H1 (cell line): ENCODE measurements at regions not wholly inside any gene's neighbourhood (a gene's known extent, or its start where the extent isn't known, plus 50 kb on each side); places are given as distances from the start of the nearest gene placed in this dataset.

Experiments
- CTCF ChIA-PET: fragments of 300-600 bp; sonication (Branson Sonifier 250); formaldehyde crosslinking; loops from one replicate; lab custom pipeline; 2021; ENCODE audit not compliant: partially characterized antibody; lab: Charles Lee
- POLR2A ChIA-PET: fragments of 300-600 bp; sonication (Branson Sonifier 250); formaldehyde crosslinking; loops from one replicate; lab custom pipeline; 2021; ENCODE audit warnings: inconsistent platforms; ENCODE audit not compliant: partially characterized antibody; lab: Charles Lee
- DNase-seq, 2 experiments: peaks; one replicate each; pipeline versions ENCODE4 v3.0.0 to v3.0.0-alpha.2; 2010 to 2022; ENCODE audit warnings: low spot score in 2 of 2, low read depth in 1 of 2, mixed read lengths in 1 of 2
- FAIRE-seq: peaks from 2 replicates; lab custom pipeline; 2011; peaks lifted over from hg19 to GRCh38; lab: Jason Lieb, UNC
- H2AFZ ChIP-seq: 2 replicates; pipeline ENCODE4 v1.8.1; 2012; ENCODE audit warnings: low read length, inconsistent platforms
- H2AK5ac ChIP-seq: 2 replicates; pipeline ENCODE4 v1.6.1; 2013; ENCODE audit warnings: low read depth, low read length
- H2BK120ac ChIP-seq: replicated peaks from 2 replicates; pipeline ENCODE3; 2013; ENCODE audit warnings: low read depth, low read length, inconsistent platforms
- H2BK12ac ChIP-seq: 2 replicates; pipeline ENCODE4 v1.6.1; 2013; ENCODE audit warnings: low read depth, low read length
- H2BK15ac ChIP-seq: 2 replicates; pipeline ENCODE4 v1.6.1; 2013; ENCODE audit warnings: low read length
- H2BK20ac ChIP-seq: 2 replicates; pipeline ENCODE4 v1.6.1; 2013; ENCODE audit warnings: low read length
- H2BK5ac ChIP-seq: 2 replicates; pipeline ENCODE4 v1.6.1; 2013; ENCODE audit warnings: low read depth, low read length
- H3K14ac ChIP-seq: 2 replicates; pipeline ENCODE4 v1.6.1; 2013; ENCODE audit warnings: inconsistent platforms; ENCODE audit not compliant: insufficient read length
- H3K18ac ChIP-seq: 2 replicates; pipeline ENCODE4 v1.6.1; 2013; ENCODE audit warnings: low read length; ENCODE audit errors: extremely low read depth
- H3K23ac ChIP-seq: 2 replicates; pipeline ENCODE4 v1.6.1; 2013; ENCODE audit warnings: inconsistent platforms; ENCODE audit not compliant: insufficient read length
- H3K23me2 ChIP-seq: 2 replicates; pipeline ENCODE4 v1.6.1; 2013; ENCODE audit warnings: low read depth, low read length
- H3K27ac ChIP-seq: 2 replicates; pipeline ENCODE4 v1.6.1; 2011; ENCODE audit warnings: low read depth, low read length, inconsistent platforms
- H3K27me3 ChIP-seq, 4 experiments: replicated peaks in 1 of 4; 1 replicate in 1 of 4; 2 replicates in 3 of 4; pipeline versions ENCODE4 v1.6.1 to v1.8.1; 2011 to 2013; ENCODE audit warnings: low read length in 3 of 4, mild to moderate bottlenecking in 3 of 4, inconsistent platforms in 2 of 4, mixed read lengths in 2 of 4, moderate library complexity in 1 of 4; ENCODE audit not compliant: control insufficient read depth in 3 of 4, insufficient read depth in 3 of 4; ENCODE audit errors: extremely low read depth in 1 of 4
- H3K36me3 ChIP-seq, 4 experiments: 2 replicates each; pipeline versions ENCODE4 v1.6.1 to v1.8.1; 2011 to 2013; ENCODE audit warnings: mild to moderate bottlenecking in 4 of 4, low read length in 3 of 4, moderate library complexity in 2 of 4, control low read depth in 1 of 4, inconsistent platforms in 1 of 4; ENCODE audit not compliant: insufficient read depth in 4 of 4, control insufficient read depth in 2 of 4
- H3K4ac ChIP-seq: replicated peaks from 2 replicates; pipeline ENCODE3; 2013; ENCODE audit warnings: low read length, low read depth, mixed read lengths, inconsistent platforms; ENCODE audit not compliant: insufficient read length
- H3K4me1 ChIP-seq, 4 experiments: replicated peaks in 1 of 4; 1 replicate in 1 of 4; 2 replicates in 3 of 4; pipeline versions ENCODE4 v1.6.1 to v1.8.1; 2011 to 2013; ENCODE audit warnings: low read length in 3 of 4, inconsistent platforms in 2 of 4, mixed read lengths in 1 of 4; ENCODE audit not compliant: insufficient read depth in 4 of 4, control insufficient read depth in 3 of 4
- H3K4me2 ChIP-seq, 2 experiments: 2 replicates each; pipeline versions ENCODE4 v1.6.1 to v1.8.1; 2011 to 2013; ENCODE audit warnings: low read depth in 2 of 2, low read length in 2 of 2, control low read depth in 1 of 2, inconsistent platforms in 1 of 2, mild to moderate bottlenecking in 1 of 2; ENCODE audit not compliant: insufficient read depth in 1 of 2
- H3K4me3 ChIP-seq, 4 experiments: fragments of 200-600, 300-600 bp in 1 of 4; sonication (generic), shearing (Covaris generic), sonication (Bioruptor Twin) in 1 of 4; 2 replicates each; pipeline versions ENCODE4 v1.5.1 to v1.8.1; 2011 to 2016; ENCODE audit warnings: low read length in 4 of 4, low read depth in 3 of 4, control low read depth in 2 of 4, inconsistent platforms in 2 of 4, mild to moderate bottlenecking in 2 of 4, mixed read lengths in 1 of 4, moderate library complexity in 1 of 4; ENCODE audit not compliant: insufficient read depth in 2 of 4; ENCODE audit errors: extremely low read depth in 1 of 4
- H3K56ac ChIP-seq: replicated peaks from 2 replicates; pipeline ENCODE3; 2013; ENCODE audit warnings: low read depth, mild to moderate bottlenecking, mixed read lengths, low read length, inconsistent platforms; ENCODE audit not compliant: insufficient read length
- H3K79me1 ChIP-seq: 2 replicates; pipeline ENCODE4 v1.6.1; 2013; ENCODE audit warnings: low read depth, low read length, control low read depth
- H3K79me2 ChIP-seq, 2 experiments: 2 replicates each; pipeline versions ENCODE4 v1.6.1 to v1.8.1; 2012 to 2013; ENCODE audit warnings: low read length in 2 of 2, mild to moderate bottlenecking in 2 of 2, inconsistent platforms in 1 of 2; ENCODE audit not compliant: insufficient read depth in 2 of 2, control insufficient read depth in 1 of 2
- H3K9ac ChIP-seq, 4 experiments: replicated peaks in 1 of 4; 1 replicate in 1 of 4; 2 replicates in 3 of 4; pipeline versions ENCODE4 v1.6.1 to v1.8.1; 2011 to 2013; ENCODE audit warnings: low read depth in 3 of 4, low read length in 3 of 4, control low read depth in 2 of 4, mild to moderate bottlenecking in 2 of 4, moderate library complexity in 2 of 4, inconsistent platforms in 1 of 4; ENCODE audit errors: extremely low read depth in 1 of 4
- H3K9me3 ChIP-seq, 2 experiments: 2 replicates each; pipeline versions ENCODE4 v1.6.1 to v1.8.1; 2012 to 2013; ENCODE audit warnings: mild to moderate bottlenecking in 2 of 2, moderate library complexity in 2 of 2, control low read depth in 1 of 2, inconsistent platforms in 1 of 2, low read depth in 1 of 2, low read length in 1 of 2, mixed read lengths in 1 of 2; ENCODE audit not compliant: insufficient read depth in 2 of 2
- H4K20me1 ChIP-seq, 2 experiments: replicated peaks in 1 of 2; 2 replicates each; pipeline versions ENCODE3 to v1.8.1; 2011 to 2013; ENCODE audit warnings: inconsistent platforms in 2 of 2, low read length in 2 of 2, mild to moderate bottlenecking in 1 of 2; ENCODE audit not compliant: insufficient read depth in 2 of 2, control insufficient read depth in 1 of 2
- H4K5ac ChIP-seq: 2 replicates; pipeline ENCODE4 v1.6.1; 2013; ENCODE audit warnings: low read length, low read depth, mixed read lengths, inconsistent platforms; ENCODE audit not compliant: insufficient read length
- H4K8ac ChIP-seq: 2 replicates; pipeline ENCODE4 v1.8.0; 2013; ENCODE audit warnings: mild to moderate bottlenecking, moderate library complexity, low read length, inconsistent platforms; ENCODE audit not compliant: insufficient read depth; ENCODE audit errors: extremely low read depth
- H4K91ac ChIP-seq: replicated peaks from 2 replicates; pipeline ENCODE3; 2013; ENCODE audit warnings: low read length, mixed read lengths, inconsistent platforms; ENCODE audit not compliant: insufficient read length
- CHD2 ChIP-seq: IDR thresholded peaks from 2 replicates; pipeline ENCODE4 v1.6.1; 2012; ENCODE audit warnings: low read length, improper control_type of control experiment
- CTBP2 ChIP-seq: IDR thresholded peaks from 2 replicates; pipeline ENCODE4 v1.7.0; 2011; ENCODE audit warnings: borderline replicate concordance, mild to moderate bottlenecking, moderate library complexity, mixed read lengths, low read length; ENCODE audit not compliant: insufficient read depth, insufficient read length
- E2F6 ChIP-seq: IDR thresholded peaks from 2 replicates; pipeline ENCODE4 v1.6.1; 2012; ENCODE audit warnings: inconsistent platforms
- FOSL1 ChIP-seq: IDR thresholded peaks from 2 replicates; pipeline ENCODE4 v1.6.1; 2011; ENCODE audit warnings: mild to moderate bottlenecking, low read depth, low read length, moderate library complexity; ENCODE audit not compliant: insufficient read depth
- GABPA ChIP-seq: IDR thresholded peaks from 2 replicates; pipeline ENCODE4 v1.6.1; 2011; ENCODE audit warnings: mild to moderate bottlenecking, low read length, moderate library complexity, borderline replicate concordance; ENCODE audit not compliant: insufficient read depth
- GTF2F1 ChIP-seq: IDR thresholded peaks from 2 replicates; pipeline ENCODE4 v1.6.1; 2012; ENCODE audit warnings: low read depth, low read length, improper control_type of control experiment, borderline replicate concordance
- KDM1A ChIP-seq: fragments of 200-600, 300-600 bp; sonication (generic); IDR thresholded peaks from 2 replicates; pipeline ENCODE4 v1.7.1; 2016; ENCODE audit warnings: mild to moderate bottlenecking, low read length, borderline replicate concordance
- KDM5A ChIP-seq: fragments of 200-600 bp; IDR thresholded peaks from 2 replicates; pipeline ENCODE4 v1.7.1; 2012; ENCODE audit warnings: mild to moderate bottlenecking, low read length, inconsistent platforms, mixed read lengths
- SP4 ChIP-seq: IDR thresholded peaks from 2 replicates; pipeline ENCODE4 v1.6.1; 2012; ENCODE audit warnings: low read length, inconsistent platforms
- TCF12 ChIP-seq: IDR thresholded peaks from 2 replicates; pipeline ENCODE4 v1.6.1; 2011; ENCODE audit warnings: low read depth, mild to moderate bottlenecking, low read length
- YY1 ChIP-seq: IDR thresholded peaks from 2 replicates; pipeline ENCODE4 v1.6.1; 2011; ENCODE audit warnings: low read depth, mild to moderate bottlenecking, low read length
- WGBS, 2 experiments: shearing (Covaris generic) in 1 of 2; methylation state at CpG; one replicate each; pipeline versions ENCODE4 v1.1.6 to v1.1.7; 2013 to 2015; ENCODE audit warnings: low lambda C conversion rate in 2 of 2, mixed read lengths in 2 of 2, inconsistent platforms in 1 of 2, low coverage in 1 of 2, missing lambda C conversion rate in 1 of 2; ENCODE audit not compliant: insufficient replicate concordance in 2 of 2, insufficient coverage in 1 of 2, insufficient read length in 1 of 2; ENCODE audit errors: extremely low coverage in 1 of 2, missing lambda C conversion rate in 1 of 2; 5-methylcytosine and 5-hydroxymethylcytosine counted together
- TF ChIP-seq, protein P1 (sequence below): IDR thresholded peaks from 2 replicates; pipeline ENCODE4 v1.6.1; 2011; ENCODE audit warnings: low read length, improper control_type of control experiment

GRCh38 chr2:183375821-183376220, 251.6 kb downstream of the NUP35 start (continued):
- TF ChIP-seq TCF12: no peak

GRCh38 chr2:183383854-183384253, 259.6 kb downstream of the NUP35 start:
- H4K5ac ChIP-seq: no peak overlapping the region
- no peak overlapping the region for H2BK5ac ChIP-seq
- no peak overlapping the region for H3K23ac ChIP-seq
- no peak overlapping the region for H3K14ac ChIP-seq
- no peaks in the 10 kb centered on the region for H4K20me1 ChIP-seq
- no peak overlapping the region for H2BK20ac ChIP-seq
- ChIA-PET CTCF (no interaction called here), POLR2A (no interaction called here)
- no peak overlapping the region for H3K4ac ChIP-seq
- no peak overlapping the region for H4K91ac ChIP-seq
- no peaks in the 10 kb centered on the region for H3K36me3 ChIP-seq
- H2AFZ ChIP-seq: no peak overlapping the region
- no peaks in the 10 kb centered on the region for H3K23me2 ChIP-seq
- no peak overlapping the region for H3K18ac ChIP-seq
- H2BK12ac ChIP-seq: no peak overlapping the region
- no peak overlapping the region for H2AK5ac ChIP-seq
- H3K79me1 ChIP-seq: no peaks in the 10 kb centered on the region
- H3K9ac ChIP-seq: no peak overlapping the region
- H4K8ac ChIP-seq: no peak overlapping the region
- FAIRE-seq (no peak), DNase-seq (no peak)
- H2BK120ac ChIP-seq: no peak overlapping the region
- H3K4me2 ChIP-seq: no peak overlapping the region
- no peak overlapping the region for H3K56ac ChIP-seq
- WGBS, 2 experiments: 86% methylated on average over 1 of the region's 1 CpG; no CpG with 5 or more reads in 1 of the 2 experiments
- H3K4me1 ChIP-seq: no peaks in the 10 kb centered on the region
- no peak overlapping the region for H2BK15ac ChIP-seq
- no peaks in the 10 kb centered on the region for H3K79me2 ChIP-seq
- H3K9me3 ChIP-seq: no peaks in the 10 kb centered on the region
- no peaks in the 10 kb centered on the region for H3K27me3 ChIP-seq
- H3K27ac ChIP-seq: no peak overlapping the region
- H3K4me3 ChIP-seq: no peak overlapping the region
- TF ChIP-seq CTBP2: no peak
- no peak for TF ChIP-seq GABPA
- TF ChIP-seq KDM1A: no peak
- no peak for TF ChIP-seq SP4
- TF ChIP-seq KDM5A: no peak
- TF ChIP-seq E2F6: no peak
- no peak for TF ChIP-seq YY1
- TF ChIP-seq, protein P1, sequence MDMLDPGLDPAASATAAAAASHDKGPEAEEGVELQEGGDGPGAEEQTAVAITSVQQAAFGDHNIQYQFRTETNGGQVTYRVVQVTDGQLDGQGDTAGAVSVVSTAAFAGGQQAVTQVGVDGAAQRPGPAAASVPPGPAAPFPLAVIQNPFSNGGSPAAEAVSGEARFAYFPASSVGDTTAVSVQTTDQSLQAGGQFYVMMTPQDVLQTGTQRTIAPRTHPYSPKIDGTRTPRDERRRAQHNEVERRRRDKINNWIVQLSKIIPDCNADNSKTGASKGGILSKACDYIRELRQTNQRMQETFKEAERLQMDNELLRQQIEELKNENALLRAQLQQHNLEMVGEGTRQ: no peak
- no peak for TF ChIP-seq CHD2
- TF ChIP-seq GTF2F1: no peak
- no peak for TF ChIP-seq FOSL1
